ENCODE measurements at regions not wholly inside any gene's neighbourhood (a gene's known extent, or its start where the extent isn't known, plus 50 kb on each side); places are given as distances from the start of the nearest gene placed in this dataset.
A peak's percentile ranks its signal among the peaks of the same experiment; 100 is the strongest.
"Not testable (repeated sequence)": the region's sequence is repeated elsewhere in the genome, so short reads cannot be mapped to it uniquely, and the experiment has no call there.

DNA sequence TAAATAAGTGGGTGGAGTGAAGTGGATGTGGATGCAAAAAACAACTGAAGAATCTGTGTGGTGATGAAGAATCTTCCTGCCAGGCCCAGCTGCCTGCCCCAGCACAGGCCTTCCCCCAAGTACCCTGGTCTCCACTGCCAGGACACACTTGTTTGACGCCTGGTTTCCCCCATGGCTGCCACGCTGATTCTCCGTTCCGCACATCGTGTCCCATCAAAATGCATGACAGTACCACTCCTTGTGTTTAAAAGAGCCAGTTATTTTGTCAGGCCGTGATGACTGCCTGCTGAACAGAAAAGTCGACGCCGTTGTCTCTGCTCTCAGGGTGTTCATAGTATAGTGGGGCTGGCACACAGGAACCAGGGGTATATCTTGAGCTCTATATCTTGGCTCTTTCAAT, 50.3 kb upstream of the KYNU start:
- DNase-seq, result no peak

- DNase-seq, result peak in 3 of 4 experiments; percentile 11 to 32 (median 16)
Measured at GRCh38 chr2:142825861-142826260, 51.6 kb upstream of the KYNU start.

GRCh38 chr2:142824756-142825155, 52.7 kb upstream of the KYNU start:
- no peak for DNase-seq

DNA sequence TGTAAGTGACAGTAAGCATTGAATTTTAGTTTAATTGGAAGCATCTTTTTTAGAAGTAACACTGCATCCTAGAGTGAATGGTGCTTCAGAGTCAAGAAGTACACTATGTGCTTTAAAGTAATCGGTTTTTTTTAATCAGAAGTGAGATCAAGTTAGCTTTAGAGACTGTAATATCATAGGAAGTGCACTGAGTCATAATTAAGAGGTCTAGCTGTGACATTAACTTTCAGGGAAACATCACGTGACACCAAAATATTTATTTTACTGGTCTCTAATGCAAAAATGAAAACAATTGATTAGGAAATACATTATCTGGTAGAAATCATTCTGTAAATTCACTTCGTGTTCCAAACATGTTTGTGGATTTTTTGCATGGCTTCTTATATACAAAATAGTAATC, 55.3 kb upstream of the KYNU start:
- no peak for DNase-seq

GRCh38 chr2:142819411-142819810, 58.1 kb upstream of the KYNU start:
- no peak for DNase-seq

DNA sequence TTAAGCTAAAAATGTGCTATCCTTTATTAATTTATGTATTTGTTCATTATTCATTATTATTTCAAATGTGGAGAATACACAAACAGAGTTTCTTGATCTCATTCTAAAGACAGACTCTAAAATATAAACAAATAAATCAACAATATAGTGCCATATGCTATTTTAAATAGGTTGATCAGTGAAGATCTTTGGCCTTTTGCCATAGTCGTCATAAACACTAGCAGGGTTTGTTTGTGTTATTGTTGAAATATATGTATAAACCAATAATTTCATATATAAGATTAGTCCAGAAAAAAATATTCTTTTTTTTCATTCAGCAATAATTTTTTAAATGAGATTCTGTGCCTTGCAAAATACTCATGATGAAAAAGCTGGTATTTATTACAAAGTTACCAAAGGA, 62.1 kb upstream of the KYNU start:
- DNase-seq, result no peak

- DNase-seq, result no peak
Measured at GRCh38 chr2:142813830-142814829, 63.3 kb upstream of the KYNU start.

- not testable (repeated sequence) for DNase-seq
Measured at GRCh38 chr2:142811644-142812043, 65.8 kb upstream of the KYNU start.

DNA sequence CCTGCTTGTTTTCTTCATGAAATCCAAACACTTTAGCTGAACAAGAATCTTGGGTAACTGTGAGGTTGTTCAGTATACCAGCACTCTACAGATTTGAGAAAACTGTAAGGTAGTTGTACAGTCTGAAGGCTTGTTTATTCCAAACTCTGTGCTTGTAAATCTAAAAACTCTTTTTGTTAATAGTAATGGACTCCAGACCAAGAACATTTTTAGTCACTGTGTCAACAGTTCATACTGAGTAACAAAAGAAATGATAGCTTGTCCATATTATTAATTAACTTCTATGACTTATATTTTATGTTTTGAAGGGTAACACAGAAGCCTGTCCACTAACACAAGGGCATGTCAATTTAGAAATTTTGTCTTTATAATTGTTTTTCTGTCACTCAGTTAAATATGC, 72.2 kb upstream of the KYNU start:
- no peak for DNase-seq

- no peak for DNase-seq
Measured at GRCh38 chr2:142803158-142803557, 74.3 kb upstream of the KYNU start.

DNA sequence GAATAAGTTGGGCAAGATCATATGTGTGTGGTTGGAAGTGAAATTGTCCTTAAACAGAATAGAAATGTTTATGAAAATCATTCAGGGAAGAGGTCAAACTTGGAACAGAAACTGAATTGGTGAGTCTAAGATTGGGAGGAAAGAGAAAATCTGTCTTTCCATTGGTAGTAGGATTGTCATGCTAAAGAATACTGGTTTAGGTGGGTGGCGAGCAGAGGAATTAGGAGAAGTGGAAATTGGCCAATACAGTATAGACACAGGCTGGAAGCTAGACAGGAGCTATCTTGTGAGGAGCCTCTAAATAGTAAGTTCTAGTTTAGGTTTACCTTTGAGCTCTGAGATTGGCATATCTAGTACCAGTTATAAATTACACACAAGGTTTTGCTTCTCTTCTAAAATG, 80.9 kb upstream of the KYNU start:
- peak in 3 of 4 experiments; percentile 35 to 50 (median 43) for DNase-seq

GRCh38 chr2:142796161-142796560, 81.3 kb upstream of the KYNU start:
- no peak for DNase-seq

DNA sequence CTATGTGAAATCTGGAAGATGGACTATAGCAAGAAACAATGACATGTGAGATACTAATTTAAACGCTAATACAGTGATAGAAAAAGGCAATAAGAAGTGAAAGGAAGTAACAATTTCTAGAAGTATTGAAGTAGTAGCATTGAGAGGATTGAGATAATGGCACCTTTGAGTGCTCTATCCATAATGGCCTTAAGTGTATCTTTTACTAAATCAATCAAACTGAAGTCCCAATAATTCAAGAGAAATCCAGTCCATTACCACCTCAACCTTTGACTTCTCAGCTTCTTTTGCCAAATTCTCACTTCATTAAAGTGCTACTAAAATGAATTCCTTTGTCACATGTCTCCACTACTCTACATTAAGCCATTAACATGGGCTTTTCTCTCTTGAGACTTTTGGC, 82.6 kb upstream of the KYNU start:
- no peak for DNase-seq

DNA sequence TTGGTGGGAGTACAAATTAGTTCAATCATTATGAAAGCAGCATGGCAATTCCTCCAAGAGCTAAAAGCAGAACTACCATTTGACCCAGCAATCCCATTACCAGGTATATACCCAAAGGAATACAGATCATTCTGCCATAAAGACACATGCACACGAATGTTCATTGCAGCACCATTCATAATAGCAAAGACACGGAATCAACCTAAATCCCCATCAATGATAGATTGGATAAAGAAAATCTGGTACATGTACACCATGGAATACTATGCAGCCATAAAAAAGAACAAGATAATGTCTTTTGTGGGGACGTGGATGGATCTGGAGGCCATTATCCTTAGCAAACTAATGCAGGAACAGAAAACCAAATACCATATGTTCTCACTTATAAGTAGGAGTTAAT, 85.1 kb upstream of the KYNU start:
- DNase-seq, result not testable (repeated sequence)

- peak in 3 of 4 experiments; percentile 7 to 54 (median 44) for DNase-seq
Measured at GRCh38 chr2:142791335-142791734, 86.1 kb upstream of the KYNU start.

GRCh38 chr2:142786918-142787702, 90.4 kb upstream of the KYNU start:
- DNase-seq, result peak; percentile 35 to 67 (median 54)

DNA sequence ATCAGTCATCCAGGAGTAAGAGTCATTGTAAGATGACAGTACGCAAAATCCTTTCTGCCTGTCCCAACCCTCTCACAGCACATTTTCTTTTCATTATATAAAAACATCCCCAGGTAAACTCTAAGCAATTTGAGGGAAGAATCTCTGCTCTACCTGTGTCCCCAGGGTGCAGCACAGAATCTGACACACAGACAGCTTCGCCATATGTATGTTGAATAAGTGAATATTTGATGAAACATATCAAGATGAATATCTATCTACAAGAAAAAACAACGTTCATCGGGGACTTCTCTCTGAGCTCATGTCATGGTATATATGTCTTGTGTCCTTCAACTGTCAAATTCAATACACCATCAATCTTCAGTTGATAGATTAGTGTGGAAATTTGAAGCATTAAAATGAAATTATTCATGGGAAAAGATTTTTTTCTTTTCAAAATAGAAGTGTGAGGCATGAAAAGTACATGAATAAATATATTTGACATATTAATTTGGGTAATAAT, 94.5 kb upstream of the KYNU start:
- DNase-seq, result no peak

- no peak for DNase-seq
Measured at GRCh38 chr2:142781146-142781545, 96.3 kb upstream of the KYNU start.

DNA sequence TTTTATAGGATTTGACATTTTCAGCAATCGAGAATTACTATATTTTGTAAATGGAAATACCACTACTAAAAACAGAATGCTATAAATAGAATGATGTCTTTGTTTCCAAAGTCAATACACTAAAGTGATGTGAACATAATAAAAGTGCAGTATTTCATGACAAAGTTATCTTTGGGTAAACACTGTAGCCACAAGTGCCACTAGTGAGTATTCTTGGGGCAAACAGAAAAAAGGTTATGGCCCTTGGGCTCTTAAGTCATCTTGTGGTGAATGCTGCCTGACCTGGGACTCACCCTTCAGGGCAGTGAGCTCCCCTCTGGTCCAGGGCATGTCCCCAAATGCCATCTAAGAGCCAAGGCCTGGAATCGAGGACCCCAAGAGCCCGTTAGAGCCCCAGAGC, 99.2 kb upstream of the KYNU start:
- DNase-seq, result no peak

DNA sequence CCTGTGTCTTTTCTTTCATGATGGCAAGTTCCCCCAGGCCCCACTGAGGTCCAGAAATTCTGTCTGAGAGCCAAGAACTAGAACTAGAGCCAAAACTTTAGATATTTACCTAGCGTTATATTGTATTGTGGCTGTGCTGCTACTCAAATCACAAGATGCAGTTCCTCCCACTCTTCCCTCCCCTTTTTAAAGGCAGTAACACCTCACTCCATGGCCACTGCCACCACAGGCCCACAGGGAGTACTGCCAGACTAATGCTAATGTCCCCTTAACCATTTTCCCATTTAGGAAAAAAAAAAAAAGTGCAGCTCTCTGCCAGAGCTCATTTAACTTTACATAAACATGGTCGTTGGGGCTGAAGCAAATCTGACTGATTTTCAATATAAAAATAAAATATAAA, 99.7 kb upstream of the KYNU start:
- DNase-seq, result no peak

GRCh38 chr2:142769761-142770160, 107.7 kb upstream of the KYNU start:
- DNase-seq, result peak in 1 of 4 experiments; percentile 1

GRCh38 chr2:142767847-142768246, 109.6 kb upstream of the KYNU start:
- no peak for DNase-seq

DNA sequence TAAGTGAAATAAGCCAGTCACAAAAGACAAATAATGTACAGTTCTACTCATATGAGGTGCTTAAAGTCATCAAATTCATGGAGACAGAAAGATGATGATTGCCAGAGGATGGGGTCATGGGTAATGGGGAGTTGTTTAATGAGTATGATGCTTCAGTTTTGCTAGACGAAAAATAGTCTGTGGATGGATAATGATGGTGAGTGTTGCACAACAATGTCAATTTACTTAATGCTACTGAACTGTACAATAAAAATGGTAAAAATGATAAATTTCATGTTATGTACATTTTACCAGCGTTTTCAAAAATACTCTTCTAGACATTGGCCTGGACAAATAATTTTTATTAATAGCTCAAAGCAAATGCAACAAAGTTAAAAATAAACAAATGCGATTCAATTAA, 118.5 kb upstream of the KYNU start:
- no peak for DNase-seq

All from suppressor macrophage (primary cell).